ENCODE measurements at regions not wholly inside any gene's neighbourhood (a gene's known extent, or its start where the extent isn't known, plus 50 kb on each side); places are given as distances from the start of the nearest gene placed in this dataset.
A peak's percentile ranks its signal among the peaks of the same experiment; 100 is the strongest.

GRCh38 chr20:48039514-48039913 lies 254.2 kb upstream of the SULF2 start:
- Histone ChIP-seq H3K27me3 (ENCODE audit: control insufficient read depth in 1 of 2, insufficient read depth in 2 of 2, low read length in 2 of 2) (peaks cover 0 to 14% of the 10 kb centered on the region in 2 experiments; a peak in 1 of 5 replicates), H2AFZ (ENCODE audit: low read length) (no peak overlapping the region), H3K4me2 (ENCODE audit: low read depth, low read length) (no peak overlapping the region), H3K79me2 (ENCODE audit: insufficient read depth, low read length) (no peaks in the 10 kb centered on the region), H3K36me3 (replicated peaks in 1 of 2; ENCODE audit: control insufficient read depth in 1 of 2, insufficient read depth in 2 of 2, low read length in 2 of 2) (no peaks in the 10 kb centered on the region), H3K4me3 (replicated peaks in 1 of 3; ENCODE audit: insufficient read depth in 1 of 3, low read depth in 2 of 3, low read length in 3 of 3) (no peak overlapping the region), H3K4me1 (ENCODE audit: insufficient read depth, low read length) (peaks cover 11% of the 10 kb centered on the region), H3K9me3 (ENCODE audit: low read length) (no peaks in the 10 kb centered on the region), H3K27ac (ENCODE audit: extremely low read length, insufficient read depth, low read length) (no peak overlapping the region), H3K9ac (ENCODE audit: insufficient read depth, low read depth, low read length) (no peak overlapping the region), H4K20me1 (ENCODE audit: insufficient read depth, low read length) (no peaks in the 10 kb centered on the region)
- TF ChIP-seq HMGXB4 (CRISPR knock-in tag; IDR thresholded peaks at IDR 0.05; ENCODE audit: borderline replicate concordance in 1 of 2, low read depth in 1 of 2) (no peak), ZNF781 (CRISPR knock-in tag; IDR thresholded peaks at IDR 0.05; ENCODE audit: borderline replicate concordance, not compliant biosample characterization) (no peak), ZMYM3 (CRISPR knock-in tag; IDR thresholded peaks at IDR 0.05) (0 out of 2 replicates have a peak, but pooled peaks have one; percentile 21)
- no peak for FAIRE-seq
- ChIA-PET POLR2A (no interaction called here), CTCF (ENCODE audit: low intra/inter-chr PET ratio, low total read pairs) (no interaction called here)
- BruUV-seq (replicated peaks) = no TSS peak
- intact Hi-C loops (cut with micrococcal nuclease; ENCODE audit: unreplicated experiment) = no loop called here
- no peak for DNase-seq (ENCODE audit: low spot score)
- no peak for ATAC-seq
- in situ Hi-C loops (cut with HindIII; ENCODE audit: extremely low pct_ligation_motif_present, low pct_unique_long_range_greater_than_20kb) = no loop called here
- 48% methylated on average over 2 of the region's 2 CpGs for whole genome bisulfite sequencing (ENCODE audit: low lambda C conversion rate)

GRCh38 chr20:48038713-48039112 lies 253.4 kb upstream of the SULF2 start:
- H3K4me1 ChIP-seq (ENCODE audit: insufficient read depth, low read length) = peaks cover 11% of the 10 kb centered on the region
- no TSS peak for BruUV-seq (replicated peaks)
- H3K36me3 ChIP-seq (replicated peaks in 1 of 2; ENCODE audit: control insufficient read depth in 1 of 2, insufficient read depth in 2 of 2, low read length in 2 of 2) = no peaks in the 10 kb centered on the region
- H3K9ac ChIP-seq (ENCODE audit: insufficient read depth, low read depth, low read length) = no peak overlapping the region
- H3K79me2 ChIP-seq (ENCODE audit: insufficient read depth, low read length) = no peaks in the 10 kb centered on the region
- intact Hi-C loops (cut with micrococcal nuclease; ENCODE audit: unreplicated experiment) (no loop called here), in situ Hi-C loops (cut with HindIII; ENCODE audit: extremely low pct_ligation_motif_present, low pct_unique_long_range_greater_than_20kb) (no loop called here)
- CTCF ChIA-PET (ENCODE audit: low intra/inter-chr PET ratio, low total read pairs) = no interaction called here
- H4K20me1 ChIP-seq (ENCODE audit: insufficient read depth, low read length) = no peaks in the 10 kb centered on the region
- H3K9me3 ChIP-seq (ENCODE audit: low read length) = no peaks in the 10 kb centered on the region
- POLR2A ChIA-PET = no interaction called here
- FAIRE-seq (no peak), ATAC-seq (no peak), DNase-seq (ENCODE audit: low spot score) (no peak)
- H2AFZ ChIP-seq (ENCODE audit: low read length) = no peak overlapping the region
- no peak overlapping the region for H3K27ac ChIP-seq (ENCODE audit: extremely low read length, insufficient read depth, low read length)
- no peak overlapping the region for H3K4me2 ChIP-seq (ENCODE audit: low read depth, low read length)
- 53% methylated on average over 7 of the region's 7 CpGs for WGBS (ENCODE audit: low lambda C conversion rate)
- no peak overlapping the region for H3K4me3 ChIP-seq (replicated peaks in 1 of 3; ENCODE audit: insufficient read depth in 1 of 3, low read depth in 2 of 3, low read length in 3 of 3)
- peaks cover 0 to 14% of the 10 kb centered on the region in 2 experiments; a peak in 1 of 5 replicates for H3K27me3 ChIP-seq (ENCODE audit: control insufficient read depth in 1 of 2, insufficient read depth in 2 of 2, low read length in 2 of 2)
- TF ChIP-seq ZNF720 (CRISPR knock-in tag; IDR thresholded peaks at IDR 0.05) = no peak
- no peak for TF ChIP-seq ZBTB20 (CRISPR knock-in tag; IDR thresholded peaks at IDR 0.05; ENCODE audit: borderline replicate concordance, low read depth)
- no peak for TF ChIP-seq ZNF616 (CRISPR knock-in tag; IDR thresholded peaks at IDR 0.05; ENCODE audit: low read depth)
- TF ChIP-seq TFAP4 (IDR thresholded peaks at IDR 0.05; ENCODE audit: borderline replicate concordance, low read depth) = no peak
- no peak for TF ChIP-seq ZNF687 (CRISPR knock-in tag; IDR thresholded peaks at IDR 0.05)
- TF ChIP-seq ZNF468 (CRISPR knock-in tag; IDR thresholded peaks at IDR 0.05) = no peak
- no peak for TF ChIP-seq SRSF4 (IDR thresholded peaks at IDR 0.05; ENCODE audit: low read depth, low read length, poor library complexity, severe bottlenecking)
